ENCODE measurements at regions not wholly inside any gene's neighbourhood (a gene's known extent, or its start where the extent isn't known, plus 50 kb on each side); places are given as distances from the start of the nearest gene placed in this dataset.

DNA sequence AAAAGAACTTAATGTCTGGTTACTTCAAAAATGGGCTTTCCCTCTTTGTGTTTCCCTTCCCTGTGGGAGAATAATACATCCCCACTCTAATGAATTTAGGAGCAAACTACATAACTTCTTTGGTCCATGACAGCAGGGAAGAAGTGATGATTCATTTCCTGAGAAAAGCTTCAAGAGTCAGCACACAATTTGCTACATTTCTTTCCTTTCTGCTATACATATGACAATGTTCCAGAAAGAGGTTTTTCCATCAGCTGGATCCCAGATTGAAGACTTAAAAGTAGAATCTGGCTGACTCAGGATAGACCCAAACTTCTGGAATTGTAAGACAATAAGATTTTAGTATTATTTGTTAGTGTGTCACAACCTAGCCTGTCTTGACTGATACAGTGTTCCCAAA is 126.1 kb downstream of the DRD1 start:
- TF ChIP-seq ARNTL (CRISPR knock-in tag; IDR thresholded peaks at IDR 0.05; ENCODE audit: borderline replicate concordance, low read depth) (no peak), ZC3H10 (CRISPR knock-in tag; IDR thresholded peaks at IDR 0.05) (no peak), CREB5 (CRISPR knock-in tag; IDR thresholded peaks at IDR 0.05; ENCODE audit: low read depth) (no peak)
- TF ChIP-seq, protein P1, sequence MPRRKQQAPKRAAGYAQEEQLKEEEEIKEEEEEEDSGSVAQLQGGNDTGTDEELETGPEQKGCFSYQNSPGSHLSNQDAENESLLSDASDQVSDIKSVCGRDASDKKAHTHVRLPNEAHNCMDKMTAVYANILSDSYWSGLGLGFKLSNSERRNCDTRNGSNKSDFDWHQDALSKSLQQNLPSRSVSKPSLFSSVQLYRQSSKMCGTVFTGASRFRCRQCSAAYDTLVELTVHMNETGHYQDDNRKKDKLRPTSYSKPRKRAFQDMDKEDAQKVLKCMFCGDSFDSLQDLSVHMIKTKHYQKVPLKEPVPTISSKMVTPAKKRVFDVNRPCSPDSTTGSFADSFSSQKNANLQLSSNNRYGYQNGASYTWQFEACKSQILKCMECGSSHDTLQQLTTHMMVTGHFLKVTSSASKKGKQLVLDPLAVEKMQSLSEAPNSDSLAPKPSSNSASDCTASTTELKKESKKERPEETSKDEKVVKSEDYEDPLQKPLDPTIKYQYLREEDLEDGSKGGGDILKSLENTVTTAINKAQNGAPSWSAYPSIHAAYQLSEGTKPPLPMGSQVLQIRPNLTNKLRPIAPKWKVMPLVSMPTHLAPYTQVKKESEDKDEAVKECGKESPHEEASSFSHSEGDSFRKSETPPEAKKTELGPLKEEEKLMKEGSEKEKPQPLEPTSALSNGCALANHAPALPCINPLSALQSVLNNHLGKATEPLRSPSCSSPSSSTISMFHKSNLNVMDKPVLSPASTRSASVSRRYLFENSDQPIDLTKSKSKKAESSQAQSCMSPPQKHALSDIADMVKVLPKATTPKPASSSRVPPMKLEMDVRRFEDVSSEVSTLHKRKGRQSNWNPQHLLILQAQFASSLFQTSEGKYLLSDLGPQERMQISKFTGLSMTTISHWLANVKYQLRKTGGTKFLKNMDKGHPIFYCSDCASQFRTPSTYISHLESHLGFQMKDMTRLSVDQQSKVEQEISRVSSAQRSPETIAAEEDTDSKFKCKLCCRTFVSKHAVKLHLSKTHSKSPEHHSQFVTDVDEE (CRISPR knock-in tag; IDR thresholded peaks at IDR 0.05), result no peak
